IMR-90 (cell line): ENCODE measurements at regions not wholly inside any gene's neighbourhood (a gene's known extent, or its start where the extent isn't known, plus 50 kb on each side); places are given as distances from the start of the nearest gene placed in this dataset.
"Not testable (repeated sequence)": the region's sequence is repeated elsewhere in the genome, so short reads cannot be mapped to it uniquely, and the experiment has no call there.

Source experiments
- ATAC-seq: fragments of 200-7000 bp; cut with Tn5 transposase; 2 replicates; pipeline ENCODE4 v1.9.1; 2020; ENCODE audit warnings: low read depth, mild to moderate bottlenecking, moderate library complexity
- BruUV-seq: library from RNA; stranded (reverse); fragments of 400-500 nt; replicated peaks from 2 replicates; lab custom pipeline; 2021; lab: Mats Ljungman, UMichigan
- CTCF ChIA-PET: fragments of 300-600 bp; formaldehyde crosslinking; extraction: SDS; loops from one replicate; lab custom pipeline; 2021; ENCODE audit warnings: antibody characterized with exemption; lab: Yijun Ruan, JAX
- POLR2A ChIA-PET: fragments of 300-600 bp; sonication (Branson Sonifier 250); formaldehyde crosslinking; loops from one replicate; lab custom pipeline; 2022; ENCODE audit warnings: antibody characterized with exemption; ENCODE audit not compliant: unreplicated experiment; lab: Charles Lee
- DNase-seq: peaks from one replicate; pipeline ENCODE4 v3.0.0; 2013
- H2AFZ ChIP-seq: replicated peaks from 2 replicates; pipeline ENCODE3; 2013; ENCODE audit warnings: low read length, mild to moderate bottlenecking; ENCODE audit not compliant: poor library complexity
- H2AK5ac ChIP-seq: 2 replicates; pipeline ENCODE4 v1.6.1; 2013; ENCODE audit warnings: low read depth, low read length, inconsistent platforms
- H2AK9ac ChIP-seq: replicated peaks from 2 replicates; pipeline ENCODE3; 2013; ENCODE audit warnings: mild to moderate bottlenecking, low read depth, low read length, moderate library complexity; ENCODE audit not compliant: poor library complexity
- H2BK120ac ChIP-seq: 2 replicates; pipeline ENCODE4 v1.6.1; 2013; ENCODE audit warnings: low read depth, low read length, inconsistent platforms
- H2BK15ac ChIP-seq: 3 replicates; pipeline ENCODE4 v1.6.1; 2013; ENCODE audit warnings: low read depth, low read length, inconsistent platforms
- H2BK20ac ChIP-seq: 2 replicates; pipeline ENCODE4 v1.6.1; 2013; ENCODE audit warnings: low read depth, mild to moderate bottlenecking, inconsistent platforms, low read length, moderate library complexity
- H2BK5ac ChIP-seq: 2 replicates; pipeline ENCODE4 v1.6.1; 2013; ENCODE audit warnings: mild to moderate bottlenecking, low read depth, low read length, inconsistent platforms; ENCODE audit not compliant: poor library complexity, severe bottlenecking
- H3K14ac ChIP-seq: replicated peaks from 2 replicates; pipeline ENCODE4 v1.6.1; 2013; ENCODE audit warnings: low read depth, low read length, inconsistent platforms
- H3K18ac ChIP-seq: 2 replicates; pipeline ENCODE4 v1.6.1; 2013; ENCODE audit warnings: low read depth, low read length, control low read depth
- H3K23ac ChIP-seq: 2 replicates; pipeline ENCODE4 v1.6.1; 2013; ENCODE audit warnings: low read depth, low read length, inconsistent platforms
- H3K27ac ChIP-seq: 2 replicates; pipeline ENCODE4 v1.5.1; 2013; ENCODE audit warnings: mild to moderate bottlenecking, control low read depth, low read length; ENCODE audit not compliant: insufficient read depth
- H3K27me3 ChIP-seq: 2 replicates; pipeline ENCODE4 v1.6.1; 2013; ENCODE audit warnings: low read length; ENCODE audit not compliant: control insufficient read depth, insufficient read depth
- H3K36me3 ChIP-seq: 2 replicates; pipeline ENCODE4 v1.6.1; 2013; ENCODE audit warnings: low read length, mixed read lengths; ENCODE audit not compliant: control insufficient read depth, insufficient read depth
- H3K4ac ChIP-seq: 2 replicates; pipeline ENCODE4 v1.6.1; 2013; ENCODE audit warnings: low read depth, low read length, inconsistent platforms
- H3K4me1 ChIP-seq: 2 replicates; pipeline ENCODE4 v1.6.1; 2013; ENCODE audit warnings: low read length, mixed read lengths; ENCODE audit not compliant: control insufficient read depth, insufficient read depth
- H3K4me2 ChIP-seq: 2 replicates; pipeline ENCODE4 v1.6.1; 2013; ENCODE audit warnings: low read depth, mild to moderate bottlenecking, control low read depth, low read length, moderate library complexity
- H3K4me3 ChIP-seq: 2 replicates; pipeline ENCODE4 v1.5.1; 2013; ENCODE audit warnings: low read depth, mild to moderate bottlenecking, control low read depth, low read length, moderate library complexity; ENCODE audit not compliant: insufficient read depth
- H3K56ac ChIP-seq: 2 replicates; pipeline ENCODE4 v1.6.1; 2013; ENCODE audit warnings: low read length, inconsistent platforms; ENCODE audit not compliant: insufficient read depth; ENCODE audit errors: extremely low read depth
- H3K79me1 ChIP-seq, 2 experiments: 2 replicates each; pipeline ENCODE4 v1.6.1; 2013; ENCODE audit warnings: low read length in 2 of 2, inconsistent platforms in 1 of 2, low read depth in 1 of 2
- H3K9ac ChIP-seq: 2 replicates; pipeline ENCODE4 v1.6.1; 2013; ENCODE audit warnings: low read depth, low read length, control low read depth
- H3K9me1 ChIP-seq: 2 replicates; pipeline ENCODE4 v1.6.1; 2013; ENCODE audit warnings: low read length, inconsistent platforms; ENCODE audit not compliant: insufficient read depth
- H3K9me3 ChIP-seq: 2 replicates; pipeline ENCODE4 v1.6.1; 2013; ENCODE audit warnings: low read length; ENCODE audit not compliant: control insufficient read depth, insufficient read depth
- H4K20me1 ChIP-seq: 2 replicates; pipeline ENCODE4 v1.6.1; 2013; ENCODE audit warnings: low read length, inconsistent platforms; ENCODE audit not compliant: insufficient read depth
- H4K5ac ChIP-seq: 2 replicates; pipeline ENCODE4 v1.6.1; 2013; ENCODE audit warnings: mild to moderate bottlenecking, low read depth, low read length, control low read depth
- H4K8ac ChIP-seq, 2 experiments: 2 replicates each; pipeline ENCODE4 v1.6.1; 2013; ENCODE audit warnings: low read depth in 2 of 2, low read length in 2 of 2, control low read depth in 1 of 2, inconsistent platforms in 1 of 2
- H4K91ac ChIP-seq: 2 replicates; pipeline ENCODE4 v1.6.1; 2013; ENCODE audit warnings: low read depth, low read length, inconsistent platforms; ENCODE audit not compliant: insufficient read depth
- WGBS, 2 experiments: methylation state at CpG; one replicate each; pipeline versions ENCODE4 v1.1.5 to v1.1.7; 2013; ENCODE audit warnings: missing lambda C conversion rate in 2 of 2; ENCODE audit not compliant: insufficient read length in 1 of 2; ENCODE audit errors: extremely low coverage in 2 of 2; 5-methylcytosine and 5-hydroxymethylcytosine counted together
- dilution Hi-C: fragments of 300-500 bp; cut with HindIII; formaldehyde crosslinking; loops from one replicate; pipeline ENCODE4 v1.14.3; 2018; ENCODE audit warnings: low sequenced_read_pairs; ENCODE audit not compliant: unreplicated experiment
- in situ Hi-C: fragments of 300-500 bp; cut with MboI; formaldehyde crosslinking; loops from 3 replicates; pipeline ENCODE4 v1.14.3; 2019; ENCODE audit warnings: low sequenced_read_pairs, inconsistent platforms, mixed read lengths
- intact Hi-C: fragments of 100-400 bp; cut with micrococcal nuclease; formaldehyde crosslinking; loops from 2 replicates; pipeline ENCODE4 v1.10.0; 2022

DNA sequence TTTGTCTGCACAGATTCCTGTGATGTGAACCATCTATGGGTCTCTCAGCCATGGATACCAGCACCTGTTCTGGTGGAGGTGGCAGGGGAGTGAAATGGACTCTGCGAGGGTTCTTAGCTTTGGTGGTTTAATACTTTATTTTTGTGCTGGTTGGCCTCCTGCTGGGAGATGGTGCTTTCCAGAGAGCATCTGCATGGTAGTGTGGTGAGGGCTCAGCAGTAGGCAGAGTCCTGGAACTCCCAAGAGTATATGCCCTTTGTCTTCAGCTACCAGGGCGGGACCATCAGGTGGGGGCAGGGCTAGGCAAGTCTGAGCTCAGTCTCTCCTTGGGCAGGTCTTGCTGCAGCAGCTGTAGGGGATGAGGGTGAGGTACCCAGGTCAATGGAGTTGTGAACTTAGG is 97.5 kb upstream of the TRIM2 start:
- dilution Hi-C loops, H3K4me1 ChIP-seq, H4K91ac ChIP-seq, POLR2A ChIA-PET, BruUV-seq, H4K8ac ChIP-seq, H2BK120ac ChIP-seq, intact Hi-C loops, H3K56ac ChIP-seq, H3K4me2 ChIP-seq, H2BK20ac ChIP-seq, H3K23ac ChIP-seq, H3K27ac ChIP-seq, H2AFZ ChIP-seq, H2AK5ac ChIP-seq, in situ Hi-C loops, H3K79me1 ChIP-seq, H3K14ac ChIP-seq, H4K5ac ChIP-seq, ATAC-seq, H4K20me1 ChIP-seq, H3K4ac ChIP-seq, H2BK15ac ChIP-seq, H3K4me3 ChIP-seq, H2BK5ac ChIP-seq, H2AK9ac ChIP-seq, H3K18ac ChIP-seq, H3K9me3 ChIP-seq, H3K9me1 ChIP-seq, H3K9ac ChIP-seq, DNase-seq, CTCF ChIA-PET, H3K36me3 ChIP-seq: not testable (repeated sequence)
- no CpG with 5 or more reads among the region's 2 CpGs for WGBS, 2 experiments
- peaks cover 18% of the 10 kb centered on the region for H3K27me3 ChIP-seq
